Stimulated activated CD8-positive, alpha-beta memory T cell treated with anti-CD3 and anti-CD28 coated beads, Interleukin-12 subunit alpha, Interleukin-12 subunit beta, amount 100 ng/mL, for 24 hours (primary cell): ENCODE measurements at regions not wholly inside any gene's neighbourhood (a gene's known extent, or its start where the extent isn't known, plus 50 kb on each side); places are given as distances from the start of the nearest gene placed in this dataset.
"Not testable (repeated sequence)": the region's sequence is repeated elsewhere in the genome, so short reads cannot be mapped to it uniquely, and the experiment has no call there.

ENCODE experiments used
- DNase-seq: peaks from one replicate; pipeline ENCODE4 v3.0.0-alpha.2; 2020; ENCODE audit errors: extremely low read depth

- DNase-seq = no peak
These were observed 50.0 kb upstream of the RASGRP1 start for GRCh38 chr15:38614621-38615020.

GRCh38 chr15:38617831-38618230, 53.2 kb upstream of the RASGRP1 start:
- no peak for DNase-seq

- no peak for DNase-seq
These were observed 53.8 kb upstream of the RASGRP1 start for GRCh38 chr15:38618242-38618955.

- no peak for DNase-seq
These were observed 55.5 kb upstream of the RASGRP1 start for GRCh38 chr15:38620098-38620497.

- no peak for DNase-seq
These were observed 56.4 kb upstream of the RASGRP1 start for GRCh38 chr15:38620851-38621594.

GRCh38 chr15:38622304-38622703, 57.7 kb upstream of the RASGRP1 start:
- DNase-seq = no peak

GRCh38 chr15:38622908-38623307, 58.3 kb upstream of the RASGRP1 start:
- DNase-seq = no peak

GRCh38 chr15:38623744-38624143, 59.1 kb upstream of the RASGRP1 start:
- DNase-seq = no peak

GRCh38 chr15:38624244-38625205, 59.9 kb upstream of the RASGRP1 start:
- no peak for DNase-seq

- DNase-seq = no peak
These were observed 61.3 kb upstream of the RASGRP1 start for GRCh38 chr15:38625886-38626285.

- DNase-seq = no peak
These were observed 61.9 kb upstream of the RASGRP1 start for GRCh38 chr15:38626443-38627050.

GRCh38 chr15:38627689-38628277, 63.2 kb upstream of the RASGRP1 start:
- no peak for DNase-seq

GRCh38 chr15:38631119-38632075, 66.8 kb upstream of the RASGRP1 start:
- DNase-seq = no peak

GRCh38 chr15:38635170-38635569, 70.6 kb upstream of the RASGRP1 start:
- DNase-seq = no peak

GRCh38 chr15:38636597-38636996, 72.0 kb upstream of the RASGRP1 start:
- no peak for DNase-seq

GRCh38 chr15:38638126-38638525, 73.5 kb upstream of the RASGRP1 start:
- DNase-seq = no peak

- no peak for DNase-seq
These were observed 74.2 kb upstream of the RASGRP1 start for GRCh38 chr15:38638811-38639210.

GRCh38 chr15:38642689-38643270, 78.2 kb upstream of the RASGRP1 start:
- DNase-seq = no peak

GRCh38 chr15:38644353-38644752, 79.7 kb upstream of the RASGRP1 start:
- not testable (repeated sequence) for DNase-seq

- DNase-seq = no peak
These were observed 82.1 kb upstream of the RASGRP1 start for GRCh38 chr15:38646716-38647115.
